ENCODE measurements at regions not wholly inside any gene's neighbourhood (a gene's known extent, or its start where the extent isn't known, plus 50 kb on each side); places are given as distances from the start of the nearest gene placed in this dataset.

DNA sequence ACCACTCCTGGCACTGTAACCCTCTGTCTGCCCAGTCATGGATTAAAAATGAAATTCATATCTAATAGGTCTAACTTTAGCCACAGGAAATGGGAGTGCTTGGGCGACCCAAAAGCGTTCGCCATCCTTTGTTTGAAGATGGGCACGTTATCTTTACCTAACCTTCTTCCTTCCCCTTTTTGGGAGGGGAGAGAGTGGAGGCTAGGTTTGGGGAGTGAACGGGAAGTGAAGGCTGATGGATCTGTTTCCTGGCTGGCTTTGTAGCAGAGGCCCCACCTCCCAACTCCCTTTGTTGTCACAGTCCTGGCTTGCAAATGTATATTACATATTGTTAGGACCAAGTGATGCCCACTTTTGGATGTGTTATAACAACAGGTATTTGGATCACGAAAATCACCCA lies 98.1 kb upstream of the ARHGEF3 start:
- Histone ChIP-seq H3K9me3 (replicated peaks; ENCODE audit: insufficient read depth, low read length) (no peaks in the 10 kb centered on the region), H2AFZ (ENCODE audit: low read length) (no peak overlapping the region), H4K20me1 (ENCODE audit: insufficient read depth, low read length) (no peaks in the 10 kb centered on the region), H3K79me2 (ENCODE audit: low read length) (peaks cover 31% of the 10 kb centered on the region), H3K4me1 (ENCODE audit: low read length) (no peaks in the 10 kb centered on the region), H3K4me2 (ENCODE audit: low read depth, low read length) (no peak overlapping the region), H3K9ac (ENCODE audit: low read length) (no peak overlapping the region), H3K9me2 (replicated peaks; ENCODE audit: insufficient read depth, low read length) (no peaks in the 10 kb centered on the region), H3K27me3 (replicated peaks; ENCODE audit: insufficient read depth, low read length) (no peaks in the 10 kb centered on the region), H3K36me3 (replicated peaks; ENCODE audit: insufficient read depth, low read length) (no peaks in the 10 kb centered on the region), H3K27ac (ENCODE audit: low read length) (no peak overlapping the region), H3F3A (ENCODE audit: insufficient read depth, low read length) (no peaks in the 10 kb centered on the region), H3K4me3 (ENCODE audit: low read length) (no peak overlapping the region)
- no peak for DNase-seq
- TF ChIP-seq EZH2 (optimal IDR thresholded peaks at IDR 0.05; ENCODE audit: low read depth, low read length) (no peak), EZH2phosphoT487 (IDR thresholded peaks at IDR 0.05; ENCODE audit: low read length) (no peak), CTCF (IDR thresholded peaks at IDR 0.05; ENCODE audit: low read length) (no peak)

DNA sequence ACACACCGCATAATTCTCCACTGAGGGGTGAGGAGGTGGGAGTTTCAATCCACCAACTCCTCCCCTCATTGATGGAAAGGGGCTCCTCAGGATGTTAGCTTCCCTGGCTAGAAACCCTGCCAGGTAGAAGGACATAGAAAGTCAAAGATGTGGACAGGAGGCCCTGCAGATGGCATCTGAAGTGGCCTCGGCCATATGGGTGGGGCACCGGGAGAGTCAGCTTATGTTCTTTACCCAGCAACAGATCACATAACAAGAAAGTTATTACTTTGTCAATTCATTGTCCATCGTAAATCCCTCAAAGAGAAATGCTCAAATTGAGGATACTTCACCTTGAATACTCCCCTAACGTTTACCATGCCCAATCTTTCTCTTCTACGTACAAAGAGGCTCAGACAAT lies 97.3 kb upstream of the ARHGEF3 start:
- DNase-seq: no peak
- Histone ChIP-seq H3K9me2 (replicated peaks; ENCODE audit: insufficient read depth, low read length) (no peaks in the 10 kb centered on the region), H3K4me1 (ENCODE audit: low read length) (no peaks in the 10 kb centered on the region), H3K9ac (ENCODE audit: low read length) (no peak overlapping the region), H3K27me3 (replicated peaks; ENCODE audit: insufficient read depth, low read length) (no peaks in the 10 kb centered on the region), H3K4me3 (ENCODE audit: low read length) (no peak overlapping the region), H2AFZ (ENCODE audit: low read length) (no peak overlapping the region), H4K20me1 (ENCODE audit: insufficient read depth, low read length) (no peaks in the 10 kb centered on the region), H3K36me3 (replicated peaks; ENCODE audit: insufficient read depth, low read length) (no peaks in the 10 kb centered on the region), H3K4me2 (ENCODE audit: low read depth, low read length) (no peak overlapping the region), H3F3A (ENCODE audit: insufficient read depth, low read length) (no peaks in the 10 kb centered on the region), H3K27ac (ENCODE audit: low read length) (no peak overlapping the region), H3K9me3 (replicated peaks; ENCODE audit: insufficient read depth, low read length) (no peaks in the 10 kb centered on the region), H3K79me2 (ENCODE audit: low read length) (peaks cover 25% of the 10 kb centered on the region)
- TF ChIP-seq EZH2phosphoT487 (IDR thresholded peaks at IDR 0.05; ENCODE audit: low read length) (no peak), EZH2 (optimal IDR thresholded peaks at IDR 0.05; ENCODE audit: low read depth, low read length) (no peak), CTCF (IDR thresholded peaks at IDR 0.05; ENCODE audit: low read length) (no peak)

DNA sequence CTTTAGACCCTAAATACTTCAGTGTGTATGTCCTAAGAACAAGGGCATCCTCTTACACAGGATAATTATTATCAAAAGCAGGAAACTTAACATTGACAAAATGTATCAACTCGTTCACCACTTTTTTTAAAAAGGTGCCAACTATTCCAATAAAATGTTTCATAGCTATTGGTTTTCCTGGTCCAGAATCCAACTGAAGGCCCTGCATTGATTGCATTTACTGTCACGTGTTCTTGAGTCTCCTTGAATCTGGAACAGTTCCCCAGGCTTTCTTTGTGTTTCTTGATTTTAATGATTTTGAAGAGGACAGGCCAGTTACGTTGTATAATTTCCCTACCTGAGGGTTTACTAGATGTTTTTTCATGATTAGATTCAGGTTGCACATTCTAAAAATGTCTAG lies 94.6 kb upstream of the ARHGEF3 start:
- H3K36me3 ChIP-seq (replicated peaks; ENCODE audit: insufficient read depth, low read length): no peaks in the 10 kb centered on the region
- no peak overlapping the region for H3K4me2 ChIP-seq (ENCODE audit: low read depth, low read length)
- H4K20me1 ChIP-seq (ENCODE audit: insufficient read depth, low read length): no peaks in the 10 kb centered on the region
- H3K4me1 ChIP-seq (ENCODE audit: low read length): no peaks in the 10 kb centered on the region
- H3K27me3 ChIP-seq (replicated peaks; ENCODE audit: insufficient read depth, low read length): no peaks in the 10 kb centered on the region
- no peaks in the 10 kb centered on the region for H3K9me2 ChIP-seq (replicated peaks; ENCODE audit: insufficient read depth, low read length)
- H3K27ac ChIP-seq (ENCODE audit: low read length): no peak overlapping the region
- no peaks in the 10 kb centered on the region for H3K9me3 ChIP-seq (replicated peaks; ENCODE audit: insufficient read depth, low read length)
- TF ChIP-seq EZH2 (optimal IDR thresholded peaks at IDR 0.05; ENCODE audit: low read depth, low read length) (no peak), EZH2phosphoT487 (IDR thresholded peaks at IDR 0.05; ENCODE audit: low read length) (no peak), CTCF (IDR thresholded peaks at IDR 0.05; ENCODE audit: low read length) (no peak)
- DNase-seq: no peak
- peaks cover 16% of the 10 kb centered on the region for H3K79me2 ChIP-seq (ENCODE audit: low read length)
- no peaks in the 10 kb centered on the region for H3F3A ChIP-seq (ENCODE audit: insufficient read depth, low read length)
- no peak overlapping the region for H3K9ac ChIP-seq (ENCODE audit: low read length)
- H3K4me3 ChIP-seq (ENCODE audit: low read length): no peak overlapping the region
- H2AFZ ChIP-seq (ENCODE audit: low read length): no peak overlapping the region

All from MM.1S (cell line).